DND-41 (cell line): ENCODE measurements at regions not wholly inside any gene's neighbourhood (a gene's known extent, or its start where the extent isn't known, plus 50 kb on each side); places are given as distances from the start of the nearest gene placed in this dataset.

Experiments used
- ATAC-seq: fragments of 200-7000 bp; cut with Tn5 transposase; 3 replicates; pipeline ENCODE4 v1.9.1; 2021; ENCODE audit warnings: low read depth; ENCODE audit not compliant: insufficient read depth
- DNase-seq: peaks from one replicate; pipeline ENCODE4 v3.0.0-alpha.2; 2020
- H2AFZ ChIP-seq: 2 replicates; pipeline ENCODE4 v1.6.0; 2012; ENCODE audit warnings: low read depth, low read length
- H3K27ac ChIP-seq: 2 replicates; pipeline ENCODE4 v1.5.1; 2012; ENCODE audit warnings: low read length, inconsistent platforms
- H3K27me3 ChIP-seq: fragments of 200-600 bp; sonication (generic); 2 replicates; pipeline ENCODE4 v1.6.0; 2012; ENCODE audit warnings: low read length, mild to moderate bottlenecking, inconsistent platforms; ENCODE audit not compliant: insufficient read depth, poor library complexity
- H3K36me3 ChIP-seq: 2 replicates; pipeline ENCODE4 v1.5.1; 2012; ENCODE audit warnings: low read length, inconsistent platforms; ENCODE audit not compliant: insufficient read depth
- H3K4me1 ChIP-seq: 2 replicates; pipeline ENCODE4 v1.5.1; 2012; ENCODE audit warnings: mild to moderate bottlenecking, low read length; ENCODE audit not compliant: insufficient read depth
- H3K4me2 ChIP-seq: 2 replicates; pipeline ENCODE4 v1.6.0; 2012; ENCODE audit warnings: mild to moderate bottlenecking, moderate library complexity, low read length, inconsistent platforms; ENCODE audit not compliant: insufficient read depth
- H3K4me3 ChIP-seq, 2 experiments: fragments of 200-600 bp in 1 of 2; shearing (Covaris generic) in 1 of 2; 2 replicates each; pipeline ENCODE4 v1.5.1; 2012 to 2016; ENCODE audit warnings: inconsistent platforms in 2 of 2, low read length in 2 of 2, mild to moderate bottlenecking in 2 of 2, low read depth in 1 of 2, moderate library complexity in 1 of 2
- H3K79me2 ChIP-seq: 2 replicates; pipeline ENCODE4 v1.6.0; 2012; ENCODE audit warnings: low read length, inconsistent platforms; ENCODE audit not compliant: insufficient read depth
- H3K9ac ChIP-seq: 2 replicates; pipeline ENCODE4 v1.6.0; 2012; ENCODE audit warnings: low read depth, mild to moderate bottlenecking, inconsistent platforms, low read length, moderate library complexity
- H3K9me3 ChIP-seq: 2 replicates; pipeline ENCODE4 v1.5.1; 2012; ENCODE audit warnings: low read length, moderate library complexity, mild to moderate bottlenecking, inconsistent platforms; ENCODE audit not compliant: insufficient read depth, severe bottlenecking
- H4K20me1 ChIP-seq: 2 replicates; pipeline ENCODE4 v1.6.0; 2012; ENCODE audit warnings: low read length; ENCODE audit not compliant: insufficient read depth
- EZH2 ChIP-seq: IDR thresholded peaks from 3 replicates; pipeline ENCODE4 v1.6.1; 2012; ENCODE audit warnings: borderline replicate concordance, low read depth, mild to moderate bottlenecking, moderate library complexity, low read length, inconsistent platforms; ENCODE audit not compliant: severe bottlenecking
- TF ChIP-seq, protein P1 (sequence below): IDR thresholded peaks from 2 replicates; pipeline ENCODE4 v1.5.1; 2012; ENCODE audit warnings: borderline replicate concordance, low read length, moderate library complexity, mild to moderate bottlenecking; ENCODE audit not compliant: poor library complexity, severe bottlenecking; ENCODE audit errors: extremely low read depth

GRCh38 chr12:43288671-43289425, 263.2 kb downstream of the ADAMTS20 start:
- no peak overlapping the region for H3K4me3 ChIP-seq
- H3K79me2 ChIP-seq = no peaks in the 10 kb centered on the region
- H3K9me3 ChIP-seq = no peaks in the 10 kb centered on the region
- H3K27ac ChIP-seq = no peak overlapping the region
- H3K36me3 ChIP-seq = no peaks in the 10 kb centered on the region
- no peaks in the 10 kb centered on the region for H3K27me3 ChIP-seq
- DNase-seq (no peak), ATAC-seq (no peak)
- TF ChIP-seq, protein P1, sequence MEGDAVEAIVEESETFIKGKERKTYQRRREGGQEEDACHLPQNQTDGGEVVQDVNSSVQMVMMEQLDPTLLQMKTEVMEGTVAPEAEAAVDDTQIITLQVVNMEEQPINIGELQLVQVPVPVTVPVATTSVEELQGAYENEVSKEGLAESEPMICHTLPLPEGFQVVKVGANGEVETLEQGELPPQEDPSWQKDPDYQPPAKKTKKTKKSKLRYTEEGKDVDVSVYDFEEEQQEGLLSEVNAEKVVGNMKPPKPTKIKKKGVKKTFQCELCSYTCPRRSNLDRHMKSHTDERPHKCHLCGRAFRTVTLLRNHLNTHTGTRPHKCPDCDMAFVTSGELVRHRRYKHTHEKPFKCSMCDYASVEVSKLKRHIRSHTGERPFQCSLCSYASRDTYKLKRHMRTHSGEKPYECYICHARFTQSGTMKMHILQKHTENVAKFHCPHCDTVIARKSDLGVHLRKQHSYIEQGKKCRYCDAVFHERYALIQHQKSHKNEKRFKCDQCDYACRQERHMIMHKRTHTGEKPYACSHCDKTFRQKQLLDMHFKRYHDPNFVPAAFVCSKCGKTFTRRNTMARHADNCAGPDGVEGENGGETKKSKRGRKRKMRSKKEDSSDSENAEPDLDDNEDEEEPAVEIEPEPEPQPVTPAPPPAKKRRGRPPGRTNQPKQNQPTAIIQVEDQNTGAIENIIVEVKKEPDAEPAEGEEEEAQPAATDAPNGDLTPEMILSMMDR = no peak
- no peak for TF ChIP-seq EZH2
- no peak overlapping the region for H3K9ac ChIP-seq
- H3K4me1 ChIP-seq = no peaks in the 10 kb centered on the region
- H3K4me2 ChIP-seq = no peak overlapping the region
- H2AFZ ChIP-seq = no peak overlapping the region
- no peaks in the 10 kb centered on the region for H4K20me1 ChIP-seq

DNA sequence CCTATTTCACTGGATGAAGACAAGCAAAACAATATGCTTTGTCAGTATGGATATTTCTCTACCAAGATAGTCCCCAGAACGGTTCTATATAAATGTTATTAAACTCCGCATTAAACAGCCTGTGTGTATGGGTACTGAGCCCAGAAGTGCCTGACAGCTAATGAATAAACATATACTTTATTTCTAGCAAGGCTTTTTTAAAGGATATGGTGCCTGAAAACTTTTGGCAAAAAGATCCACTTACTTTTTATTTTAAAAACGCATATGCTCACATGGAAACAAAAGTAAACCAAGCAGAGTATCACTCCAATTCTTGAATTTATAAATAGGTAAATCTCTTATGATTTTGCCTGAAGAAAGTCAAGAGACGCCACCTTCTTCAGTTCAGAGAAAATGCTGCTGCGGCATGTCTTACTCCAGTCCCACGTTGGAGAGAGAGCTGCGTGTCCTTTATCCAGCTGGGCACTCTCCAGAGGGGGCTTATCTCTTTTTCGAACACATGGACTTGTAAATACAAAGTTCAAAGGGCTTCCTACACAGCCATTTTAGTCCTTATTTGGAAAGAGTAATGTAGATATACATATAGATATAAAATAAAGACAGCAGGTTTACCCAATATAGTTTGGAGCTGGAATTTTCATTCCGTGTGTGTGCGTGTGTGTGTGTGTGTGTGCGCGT, 264.2 kb downstream of the ADAMTS20 start:
- no peak for TF ChIP-seq EZH2
- TF ChIP-seq, protein P1 = no peak

GRCh38 chr12:43286986-43287385, 265.0 kb downstream of the ADAMTS20 start:
- Histone ChIP-seq H3K4me1 (no peaks in the 10 kb centered on the region), H3K36me3 (no peaks in the 10 kb centered on the region), H4K20me1 (no peaks in the 10 kb centered on the region), H2AFZ (no peak overlapping the region), H3K4me2 (no peak overlapping the region), H3K9me3 (no peaks in the 10 kb centered on the region), H3K27ac (no peak overlapping the region), H3K79me2 (no peaks in the 10 kb centered on the region), H3K27me3 (no peaks in the 10 kb centered on the region), H3K4me3 (no peak overlapping the region), H3K9ac (no peak overlapping the region)
- DNase-seq (no peak), ATAC-seq (no peak)
- no peak for TF ChIP-seq EZH2
- TF ChIP-seq, protein P1 = no peak

More for the DNA sequence above, 264.2 kb downstream of the ADAMTS20 start:
- Histone ChIP-seq H4K20me1 (no peaks in the 10 kb centered on the region), H3K9ac (no peak overlapping the region), H3K27ac (no peak overlapping the region), H3K36me3 (no peaks in the 10 kb centered on the region), H2AFZ (no peak overlapping the region), H3K27me3 (no peaks in the 10 kb centered on the region), H3K4me3 (no peak overlapping the region), H3K79me2 (no peaks in the 10 kb centered on the region), H3K4me2 (no peak overlapping the region), H3K4me1 (no peaks in the 10 kb centered on the region), H3K9me3 (no peaks in the 10 kb centered on the region)
- ATAC-seq (no peak), DNase-seq (no peak)
